H9 (cell line): ENCODE measurements at regions not wholly inside any gene's neighbourhood (a gene's known extent, or its start where the extent isn't known, plus 50 kb on each side); places are given as distances from the start of the nearest gene placed in this dataset.

Experiments
- DNase-seq: peaks from one replicate; pipeline ENCODE4 v3.0.0-alpha.2; 2017
- H2AFZ ChIP-seq: one replicate; pipeline ENCODE4 v1.6.1; 2013; ENCODE audit warnings: mild to moderate bottlenecking, low read length, control low read depth, moderate library complexity
- H2AK5ac ChIP-seq: 2 replicates; pipeline ENCODE4 v1.6.1; 2013; ENCODE audit warnings: low read length, control low read depth, mixed read lengths; ENCODE audit not compliant: insufficient read length
- H2BK120ac ChIP-seq: one replicate; pipeline ENCODE4 v1.6.1; 2013; ENCODE audit warnings: low read depth, mild to moderate bottlenecking, low read length, control low read depth, inconsistent platforms; ENCODE audit not compliant: poor library complexity, severe bottlenecking
- H2BK12ac ChIP-seq: 2 replicates; pipeline ENCODE4 v1.6.1; 2013; ENCODE audit warnings: low read length, control low read depth, mixed read lengths, low read depth; ENCODE audit not compliant: insufficient read length
- H2BK15ac ChIP-seq: 2 replicates; pipeline ENCODE4 v1.6.1; 2013; ENCODE audit warnings: low read depth, low read length, control low read depth
- H2BK20ac ChIP-seq: one replicate; pipeline ENCODE4 v1.6.1; 2013; ENCODE audit warnings: low read depth, mild to moderate bottlenecking, low read length, control low read depth, inconsistent platforms; ENCODE audit not compliant: poor library complexity, severe bottlenecking
- H2BK5ac ChIP-seq: 2 replicates; pipeline ENCODE4 v1.6.1; 2013; ENCODE audit warnings: low read length, control low read depth, mixed read lengths; ENCODE audit not compliant: insufficient read length
- H3K14ac ChIP-seq: 2 replicates; pipeline ENCODE4 v1.6.1; 2013; ENCODE audit warnings: low read length, control low read depth; ENCODE audit not compliant: insufficient read depth
- H3K18ac ChIP-seq: 2 replicates; pipeline ENCODE4 v1.6.1; 2013; ENCODE audit warnings: low read depth, mild to moderate bottlenecking, mixed read lengths, low read length, control low read depth; ENCODE audit not compliant: insufficient read length
- H3K23ac ChIP-seq: 2 replicates; pipeline ENCODE4 v1.6.1; 2013; ENCODE audit warnings: low read length, control low read depth, mixed read lengths, low read depth; ENCODE audit not compliant: insufficient read length
- H3K23me2 ChIP-seq: 2 replicates; pipeline ENCODE4 v1.6.1; 2013; ENCODE audit warnings: low read depth, mild to moderate bottlenecking, mixed read lengths, low read length, control low read depth; ENCODE audit not compliant: insufficient read length, poor library complexity, severe bottlenecking
- H3K27ac ChIP-seq: 2 replicates; pipeline ENCODE4 v1.5.1; 2013; ENCODE audit warnings: low read length, control low read depth, mixed read lengths, low read depth; ENCODE audit not compliant: insufficient read length
- H3K27me3 ChIP-seq: 2 replicates; pipeline ENCODE4 v1.6.1; 2013; ENCODE audit warnings: low read length, control low read depth, inconsistent platforms; ENCODE audit not compliant: insufficient read depth
- H3K4ac ChIP-seq: 2 replicates; pipeline ENCODE4 v1.6.1; 2013; ENCODE audit warnings: low read depth, mild to moderate bottlenecking, control low read depth, inconsistent platforms, low read length, moderate library complexity
- H3K4me1 ChIP-seq: 2 replicates; pipeline ENCODE4 v1.6.1; 2013; ENCODE audit warnings: low read length, control low read depth, inconsistent platforms; ENCODE audit not compliant: insufficient read depth
- H3K4me2 ChIP-seq: 2 replicates; pipeline ENCODE4 v1.6.1; 2013; ENCODE audit warnings: low read length, control low read depth, mixed read lengths; ENCODE audit not compliant: insufficient read length, insufficient read depth
- H3K56ac ChIP-seq: 2 replicates; pipeline ENCODE4 v1.6.1; 2013; ENCODE audit warnings: low read depth, mild to moderate bottlenecking, mixed read lengths, low read length, control low read depth; ENCODE audit not compliant: insufficient read length
- H3K79me1 ChIP-seq: 2 replicates; pipeline ENCODE4 v1.6.1; 2013; ENCODE audit warnings: low read depth, mild to moderate bottlenecking, moderate library complexity, low read length, control low read depth, inconsistent platforms; ENCODE audit not compliant: insufficient read depth, poor library complexity, severe bottlenecking
- H3K79me2 ChIP-seq: 2 replicates; pipeline ENCODE4 v1.6.1; 2013; ENCODE audit warnings: low read length, control low read depth, inconsistent platforms; ENCODE audit not compliant: insufficient read depth
- H3K9ac ChIP-seq: 2 replicates; pipeline ENCODE4 v1.6.1; 2013; ENCODE audit warnings: low read length, control low read depth, mixed read lengths; ENCODE audit not compliant: insufficient read length; ENCODE audit errors: extremely low read depth
- H3K9me3 ChIP-seq: one replicate; pipeline ENCODE4 v1.6.1; 2013; ENCODE audit warnings: low read depth, low read length, inconsistent platforms; ENCODE audit not compliant: control insufficient read depth
- H3T11ph ChIP-seq: one replicate; pipeline ENCODE4 v1.6.1; 2013; ENCODE audit warnings: mild to moderate bottlenecking, low read length, control low read depth, inconsistent platforms
- H4K20me1 ChIP-seq: one replicate; pipeline ENCODE4 v1.6.1; 2013; ENCODE audit not compliant: control insufficient read depth, insufficient read length, insufficient read depth
- H4K5ac ChIP-seq: 2 replicates; pipeline ENCODE4 v1.6.1; 2013; ENCODE audit warnings: low read depth, mild to moderate bottlenecking, mixed read lengths, low read length, control low read depth; ENCODE audit not compliant: insufficient read length
- H4K8ac ChIP-seq: replicated peaks from 2 replicates; pipeline ENCODE4 v1.6.1; 2013; ENCODE audit warnings: low read length, control low read depth, mixed read lengths, low read depth; ENCODE audit not compliant: insufficient read length
- H4K91ac ChIP-seq: 2 replicates; pipeline ENCODE4 v1.6.1; 2013; ENCODE audit warnings: low read depth, mild to moderate bottlenecking, moderate library complexity, mixed read lengths, low read length, control low read depth; ENCODE audit not compliant: insufficient read length
- H3K27ac Mint-ChIP-seq, 3 experiments: 2 replicates in 2 of 3; 3 replicates in 1 of 3; pipeline ENCODE4 v1.8.0; 2020 to 2021; ENCODE audit warnings: mixed read lengths in 3 of 3, mild to moderate bottlenecking in 1 of 3, moderate library complexity in 1 of 3
- H3K27me3 Mint-ChIP-seq: 2 replicates; pipeline ENCODE4 v1.8.0; 2021; ENCODE audit warnings: low read depth, mild to moderate bottlenecking, moderate library complexity, mixed read lengths
- H3K36me3 Mint-ChIP-seq, 3 experiments: 2 replicates in 2 of 3; 3 replicates in 1 of 3; pipeline ENCODE4 v1.8.0; 2020 to 2021; ENCODE audit warnings: low read depth in 3 of 3, mixed read lengths in 3 of 3; ENCODE audit not compliant: insufficient read depth in 1 of 3
- H3K4me1 Mint-ChIP-seq, 2 experiments: 2 replicates each; pipeline ENCODE4 v1.8.0; 2020; ENCODE audit warnings: mixed read lengths in 2 of 2
- H3K4me3 Mint-ChIP-seq, 2 experiments: 2 replicates in 1 of 2; 3 replicates in 1 of 2; pipeline ENCODE4 v1.8.0; 2020 to 2021; ENCODE audit warnings: mild to moderate bottlenecking in 2 of 2, mixed read lengths in 2 of 2, moderate library complexity in 1 of 2
- H3K9me3 Mint-ChIP-seq, 2 experiments: 2 replicates in 1 of 2; 3 replicates in 1 of 2; pipeline ENCODE4 v1.8.0; 2020; ENCODE audit warnings: mild to moderate bottlenecking in 2 of 2, mixed read lengths in 2 of 2, moderate library complexity in 1 of 2
- WGBS: extraction: QIAGEN DNeasy Blood & Tissue Kit; methylation state at CpG from one replicate; pipeline ENCODE4 v1.1.7; 2013; ENCODE audit warnings: missing lambda C conversion rate, low lambda C conversion rate, mixed read lengths; ENCODE audit not compliant: insufficient read length; ENCODE audit errors: extremely low coverage; 5-methylcytosine and 5-hydroxymethylcytosine counted together
- TF ChIP-seq, protein P1 (sequence below): fragments of 200-600 bp; sonication (generic); conservative IDR thresholded peaks from 3 replicates; pipeline ENCODE4 v1.8.0; 2021; ENCODE audit warnings: antibody characterized with exemption, mild to moderate bottlenecking

DNA sequence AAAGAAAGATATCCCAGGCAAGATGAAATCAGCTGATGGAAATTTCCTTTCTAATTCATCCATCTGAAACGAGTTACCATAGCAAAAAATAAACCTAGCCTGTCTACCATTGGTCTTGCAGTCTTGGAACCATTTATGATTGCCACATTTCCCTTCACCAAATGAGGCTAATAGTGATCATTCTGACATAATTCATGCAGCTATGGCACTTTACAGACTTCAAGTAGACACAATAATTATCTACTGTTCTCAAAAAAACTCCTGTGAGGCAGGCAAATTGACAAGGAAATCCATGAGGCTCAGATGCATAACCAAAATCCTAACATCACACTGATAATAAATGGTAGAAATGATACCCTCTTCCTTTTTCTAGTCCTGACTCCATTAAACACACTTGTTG lies 1669.7 kb upstream of the LRRTM1 start:
- Histone ChIP-seq H4K91ac (no peak overlapping the region), H3K27me3 (no peaks in the 10 kb centered on the region), H3K79me1 (no peaks in the 10 kb centered on the region), H3K9me3 (no peaks in the 10 kb centered on the region), H3K4me2 (no peak overlapping the region), H3K4ac (no peak overlapping the region), H3K14ac (no peak overlapping the region), H2BK5ac (no peak overlapping the region), H3K18ac (no peak overlapping the region), H3K9ac (no peak overlapping the region), H3K27ac (no peak overlapping the region), H3K79me2 (no peaks in the 10 kb centered on the region), H3T11ph (no peak overlapping the region), H2BK20ac (no peak overlapping the region), H2BK120ac (no peak overlapping the region), H4K8ac (no peak overlapping the region), H2BK12ac (no peak overlapping the region), H4K5ac (no peak overlapping the region), H3K23me2 (no peaks in the 10 kb centered on the region), H4K20me1 (no peaks in the 10 kb centered on the region), H2AK5ac (no peak overlapping the region), H3K4me1 (no peaks in the 10 kb centered on the region), H2BK15ac (no peak overlapping the region), H3K56ac (no peak overlapping the region), H3K23ac (no peak overlapping the region), H2AFZ (no peak overlapping the region)
- no CpG with 5 or more reads among the region's 1 CpG for WGBS
- Mint-ChIP-seq H3K27ac (no peak overlapping the region), H3K36me3 (peaks cover 0 to 2% (median 0%) of the 10 kb centered on the region in 3 experiments; a peak in 2 of 7 replicates), H3K4me3 (no peak overlapping the region), H3K4me1 (peaks cover 5% of the 10 kb centered on the region in 2 experiments; a peak in 3 of 4 replicates), H3K9me3 (peaks cover 0 to 2% of the 10 kb centered on the region in 2 experiments; a peak in 1 of 5 replicates), H3K27me3 (no peaks in the 10 kb centered on the region)
- TF ChIP-seq, protein P1, sequence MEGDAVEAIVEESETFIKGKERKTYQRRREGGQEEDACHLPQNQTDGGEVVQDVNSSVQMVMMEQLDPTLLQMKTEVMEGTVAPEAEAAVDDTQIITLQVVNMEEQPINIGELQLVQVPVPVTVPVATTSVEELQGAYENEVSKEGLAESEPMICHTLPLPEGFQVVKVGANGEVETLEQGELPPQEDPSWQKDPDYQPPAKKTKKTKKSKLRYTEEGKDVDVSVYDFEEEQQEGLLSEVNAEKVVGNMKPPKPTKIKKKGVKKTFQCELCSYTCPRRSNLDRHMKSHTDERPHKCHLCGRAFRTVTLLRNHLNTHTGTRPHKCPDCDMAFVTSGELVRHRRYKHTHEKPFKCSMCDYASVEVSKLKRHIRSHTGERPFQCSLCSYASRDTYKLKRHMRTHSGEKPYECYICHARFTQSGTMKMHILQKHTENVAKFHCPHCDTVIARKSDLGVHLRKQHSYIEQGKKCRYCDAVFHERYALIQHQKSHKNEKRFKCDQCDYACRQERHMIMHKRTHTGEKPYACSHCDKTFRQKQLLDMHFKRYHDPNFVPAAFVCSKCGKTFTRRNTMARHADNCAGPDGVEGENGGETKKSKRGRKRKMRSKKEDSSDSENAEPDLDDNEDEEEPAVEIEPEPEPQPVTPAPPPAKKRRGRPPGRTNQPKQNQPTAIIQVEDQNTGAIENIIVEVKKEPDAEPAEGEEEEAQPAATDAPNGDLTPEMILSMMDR: no peak
- DNase-seq: no peak
